NCI-H774 (cell line): ENCODE measurements at regions not wholly inside any gene's neighbourhood (a gene's known extent, or its start where the extent isn't known, plus 50 kb on each side); places are given as distances from the start of the nearest gene placed in this dataset.

Source experiments
- DNase-seq: peaks from one replicate; lab custom pipeline; 2025; lab: John Stamatoyannopoulos, UW

DNA sequence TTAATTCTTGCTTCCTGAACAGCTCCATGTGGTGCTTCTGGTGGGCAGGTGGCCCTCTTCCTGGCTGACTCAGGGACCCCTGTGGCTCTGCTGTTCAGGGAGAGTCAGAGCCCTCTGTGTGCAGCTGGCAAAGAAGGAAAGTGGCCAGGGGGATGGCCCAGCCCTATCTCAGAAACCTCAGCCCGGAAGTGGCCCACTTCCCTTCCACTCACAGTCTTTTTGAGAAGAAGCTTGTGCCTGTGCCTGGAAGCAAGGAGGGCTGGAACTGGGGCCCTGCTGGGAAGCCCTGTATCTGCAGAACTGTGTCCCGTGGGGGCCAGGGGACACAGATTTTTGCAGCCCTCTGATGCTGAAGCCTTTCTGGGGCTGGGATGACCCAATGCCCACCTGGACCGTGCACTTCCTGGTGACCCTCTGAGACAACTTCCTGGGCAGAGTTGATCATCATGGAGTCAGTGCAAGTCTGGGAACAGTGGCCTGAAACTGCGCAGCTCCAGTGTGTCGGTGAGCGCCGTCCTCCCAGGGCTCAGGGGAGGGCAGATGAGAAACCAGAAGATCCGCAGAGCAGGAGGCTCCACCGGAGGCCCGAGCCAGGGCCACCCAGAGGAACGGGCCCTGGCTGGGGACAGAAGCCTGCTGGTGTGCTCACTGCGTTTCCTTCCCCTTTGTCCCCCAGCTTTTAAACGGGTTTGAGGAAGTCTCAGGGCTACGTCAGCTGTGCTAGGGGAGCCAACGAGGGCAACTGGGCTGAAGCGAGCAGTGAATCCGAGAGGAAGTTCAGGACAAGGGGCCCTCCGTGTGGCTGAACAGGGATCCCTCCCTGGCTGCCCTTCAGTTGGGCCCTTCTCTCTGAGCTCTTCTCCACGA is 217.4 kb upstream of the RTL1 start:
- no peak for DNase-seq

DNA sequence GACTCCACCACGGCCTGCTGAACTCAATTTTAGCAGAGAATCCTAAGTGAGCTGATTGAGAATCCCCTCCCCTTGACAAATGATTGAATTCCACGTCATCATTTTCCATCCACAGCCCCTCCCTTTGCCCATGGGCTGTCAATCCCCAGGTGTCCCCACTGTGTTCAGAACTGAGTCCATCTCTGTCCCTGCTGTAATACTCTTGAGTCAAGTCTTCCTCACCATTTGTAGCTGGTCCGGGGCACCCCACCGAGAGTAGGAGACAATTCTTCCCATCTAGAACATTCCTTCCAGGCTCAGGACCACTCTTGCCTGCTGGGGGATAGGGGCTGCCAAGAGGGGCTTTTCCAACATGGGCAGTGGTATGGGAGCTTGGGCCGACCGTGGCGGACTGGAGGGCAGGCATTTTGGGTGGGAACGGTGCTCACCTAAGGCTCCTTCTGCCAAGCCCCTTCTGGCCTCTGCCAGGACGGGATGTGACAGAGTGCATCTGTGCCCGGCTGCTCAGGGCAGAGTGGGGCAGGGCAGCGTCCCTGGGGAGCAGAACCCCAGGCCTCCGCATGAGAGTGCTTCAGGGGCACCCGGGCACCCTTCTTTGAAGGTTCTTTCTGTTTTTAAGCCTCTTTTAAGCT is 218.1 kb upstream of the RTL1 start:
- DNase-seq: no peak

DNA sequence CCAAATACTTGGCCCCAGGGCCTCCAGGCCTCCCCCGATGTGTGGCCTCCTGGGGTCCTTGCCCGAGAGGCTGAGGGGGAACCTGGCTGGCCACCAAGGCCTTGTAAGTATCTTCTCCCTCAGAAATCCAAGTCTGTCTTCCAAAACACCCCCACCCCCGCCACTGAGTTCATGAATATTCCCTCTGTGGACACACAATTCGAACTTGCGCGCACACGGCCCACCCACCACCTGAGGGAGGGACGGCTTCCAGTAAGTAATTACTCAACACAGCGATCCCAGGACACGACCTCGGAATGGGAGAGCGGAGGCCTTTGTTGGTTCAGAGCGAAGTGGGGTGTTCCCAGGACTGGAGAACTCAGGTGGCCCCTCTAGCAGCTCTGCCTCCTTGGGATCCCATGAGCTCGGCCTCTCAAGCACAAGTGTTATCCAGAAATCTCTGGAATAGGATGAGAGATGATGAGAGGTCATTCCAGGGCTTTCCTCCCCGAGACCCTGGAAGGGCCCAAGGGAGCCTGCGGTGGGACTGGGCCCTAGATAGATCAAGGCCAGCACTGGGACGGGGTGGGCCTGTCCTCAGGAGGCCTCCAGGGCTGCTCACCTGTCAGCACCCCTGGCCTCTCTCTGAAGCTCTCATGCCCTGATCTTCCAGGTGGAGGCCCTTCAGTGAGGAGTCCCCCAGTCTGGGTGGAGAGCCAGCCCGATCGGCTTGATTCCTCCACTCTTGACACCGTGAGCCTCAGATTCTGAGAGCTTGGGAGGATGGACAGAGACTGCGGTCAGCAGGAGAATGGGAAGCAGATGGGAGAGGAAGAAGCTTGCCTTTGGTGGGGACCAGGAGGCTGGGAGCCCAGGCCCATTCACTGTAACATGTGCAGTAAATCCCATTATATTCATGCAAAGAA is 219.0 kb upstream of the RTL1 start:
- no peak for DNase-seq

DNA sequence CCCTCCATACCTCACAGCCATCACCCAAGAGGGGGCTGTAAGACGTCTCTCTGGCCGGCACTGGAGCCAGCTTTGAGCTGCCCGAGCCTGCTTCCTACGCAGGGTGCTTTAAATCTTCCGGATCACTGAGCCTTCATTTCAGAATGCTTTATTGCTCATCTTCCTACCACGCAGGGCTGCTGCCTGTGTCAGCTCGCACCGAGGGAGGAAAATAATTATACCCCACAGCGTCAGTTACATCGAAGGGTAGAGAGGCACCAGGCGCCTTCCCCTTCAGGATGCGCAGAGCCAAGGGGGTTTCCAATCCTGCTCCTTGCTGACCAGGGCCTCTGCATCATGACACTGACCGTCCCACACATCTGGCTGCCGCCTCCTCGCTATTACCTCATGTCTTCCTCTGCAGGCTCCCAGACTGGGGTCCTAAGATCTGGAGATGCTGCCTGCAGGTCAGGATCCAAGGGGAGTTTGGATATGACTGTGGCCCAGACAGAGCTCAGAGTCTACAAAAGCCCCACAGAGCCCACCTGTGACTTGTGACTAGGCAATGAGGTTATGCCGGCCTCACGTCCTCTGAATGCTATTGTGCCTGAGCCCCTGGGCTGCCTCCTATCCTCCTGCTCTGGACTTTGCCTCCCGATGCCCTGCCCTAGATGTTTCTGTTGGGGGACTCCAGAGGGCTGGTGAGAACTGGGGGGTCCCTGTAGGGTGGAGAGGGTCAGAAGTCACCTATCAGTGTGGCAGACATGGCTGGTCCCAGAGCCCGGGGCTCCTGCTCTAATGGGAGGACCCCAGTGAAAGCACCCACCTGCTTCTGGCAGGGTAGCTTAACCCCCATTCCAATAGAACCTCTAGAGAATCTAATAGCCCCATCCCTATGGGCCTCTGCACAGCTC is 220.3 kb upstream of the RTL1 start:
- DNase-seq: no peak

DNA sequence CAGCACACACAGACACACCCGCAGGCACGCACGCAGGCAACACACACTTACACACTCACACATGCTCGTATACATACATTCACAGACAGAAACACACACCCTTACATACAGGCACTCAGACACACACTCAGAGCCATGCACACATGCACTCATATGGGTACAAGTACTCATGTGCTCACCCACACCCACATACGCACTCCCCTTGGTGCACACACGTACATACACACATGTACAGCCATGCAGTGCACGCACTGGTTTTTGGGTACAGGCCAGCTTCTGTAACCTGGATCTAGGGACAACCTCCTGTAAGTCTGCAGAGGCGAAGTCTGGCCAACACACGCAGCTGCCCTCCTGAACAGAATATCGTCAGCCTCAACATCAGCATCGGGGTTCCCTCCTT is 221.3 kb upstream of the RTL1 start:
- DNase-seq: no peak

DNA sequence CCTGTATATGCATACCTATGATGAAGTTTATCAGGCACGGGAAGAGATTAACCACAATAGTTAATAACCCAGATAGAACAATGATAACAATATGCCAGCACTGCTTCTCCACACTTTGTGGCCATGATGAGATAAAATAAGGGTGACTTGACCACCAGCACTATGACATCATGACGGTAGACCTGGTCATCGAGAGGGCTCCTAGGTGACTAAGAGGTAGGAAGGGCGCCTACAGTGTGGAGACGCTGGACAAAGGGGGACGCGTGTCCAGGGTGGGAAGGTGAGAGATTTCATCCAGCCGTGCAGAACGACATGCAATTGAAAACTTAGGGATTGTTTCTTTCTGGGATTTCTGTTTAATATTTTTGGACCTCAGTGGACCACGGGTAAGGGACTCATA is 221.8 kb upstream of the RTL1 start:
- no peak for DNase-seq

DNA sequence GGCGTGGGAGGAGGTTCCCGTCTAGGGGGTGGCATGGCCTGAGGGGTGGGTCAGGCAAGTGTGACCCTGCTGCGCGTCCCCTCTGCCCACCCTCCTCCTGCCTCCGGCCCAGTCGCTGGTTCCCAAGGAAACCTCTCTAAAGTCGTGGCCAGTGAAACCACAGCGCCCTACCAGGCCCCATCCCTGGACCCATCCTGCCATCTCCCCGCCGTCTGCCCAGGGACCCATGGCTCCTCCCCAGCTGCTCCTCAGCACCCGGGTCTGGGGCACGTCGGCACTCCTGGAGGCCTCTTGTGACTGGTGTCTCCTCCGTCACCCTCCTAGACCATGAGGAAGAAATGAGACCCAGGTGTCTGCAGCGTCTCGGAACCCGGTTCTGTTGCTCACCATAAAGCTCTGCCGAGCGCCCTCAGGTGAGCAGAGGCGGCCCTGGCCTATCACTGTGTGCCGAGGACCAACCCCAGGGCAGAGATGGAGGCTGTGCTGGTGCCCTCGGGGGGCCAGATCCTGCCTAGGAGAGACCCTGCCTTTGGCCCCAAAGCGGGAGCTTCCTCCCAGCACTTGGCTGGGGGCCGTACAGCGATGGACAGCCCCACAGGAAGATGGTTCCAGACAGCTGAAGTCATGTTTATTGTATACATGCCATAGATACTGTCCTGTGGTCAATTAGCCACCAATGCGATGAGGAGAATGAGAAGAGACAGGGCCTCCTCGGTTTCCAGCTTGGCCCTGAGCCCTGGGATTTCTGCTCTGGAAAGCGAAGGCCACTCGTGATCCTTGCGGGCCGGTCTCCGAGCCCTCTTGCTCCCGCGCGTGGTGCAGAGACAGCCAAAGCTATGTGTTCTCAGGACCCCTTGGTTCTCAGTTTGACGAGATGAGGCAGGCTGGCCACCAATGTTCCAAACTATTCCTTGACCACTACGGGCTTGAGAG is 222.5 kb upstream of the RTL1 start:
- no peak for DNase-seq

DNA sequence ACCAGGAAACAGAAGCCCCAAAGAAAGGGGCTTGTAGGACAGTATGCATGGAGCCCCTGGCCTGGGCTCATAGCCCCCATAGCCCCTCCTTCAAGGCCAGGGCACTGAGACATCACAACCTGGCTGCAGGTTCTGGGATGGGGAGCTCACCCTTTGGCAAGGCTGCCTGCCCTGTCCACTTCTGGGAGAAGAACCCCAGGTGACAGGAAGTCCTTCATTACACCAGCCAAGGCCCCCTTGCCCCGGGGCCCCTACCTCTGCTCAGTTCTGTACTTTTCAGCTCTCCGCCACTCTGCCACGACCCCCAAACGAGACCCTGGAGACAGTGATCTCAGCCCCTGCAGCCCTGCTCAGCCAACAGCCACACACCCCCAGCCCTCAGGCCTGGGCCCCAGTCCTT is 223.2 kb upstream of the RTL1 start:
- DNase-seq: no peak

DNA sequence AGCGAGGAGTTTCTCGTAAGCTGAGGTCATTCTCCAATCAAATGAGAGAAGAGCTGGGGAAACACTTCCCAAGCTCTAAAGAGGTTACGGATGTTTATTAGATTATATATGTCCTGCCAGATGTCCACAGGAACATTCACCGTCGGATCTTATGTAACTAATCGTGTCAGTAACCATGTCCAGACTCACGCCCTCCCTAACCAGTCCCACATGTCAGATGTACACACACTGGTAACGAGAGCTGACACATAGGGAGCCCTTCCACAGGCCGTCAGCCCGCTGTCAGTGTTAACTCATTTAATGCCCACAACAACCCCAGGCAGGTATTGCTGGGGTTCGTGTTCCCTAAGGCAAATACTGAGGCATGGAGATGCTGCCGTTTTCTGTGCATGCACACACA is 223.7 kb upstream of the RTL1 start:
- DNase-seq: no peak

DNA sequence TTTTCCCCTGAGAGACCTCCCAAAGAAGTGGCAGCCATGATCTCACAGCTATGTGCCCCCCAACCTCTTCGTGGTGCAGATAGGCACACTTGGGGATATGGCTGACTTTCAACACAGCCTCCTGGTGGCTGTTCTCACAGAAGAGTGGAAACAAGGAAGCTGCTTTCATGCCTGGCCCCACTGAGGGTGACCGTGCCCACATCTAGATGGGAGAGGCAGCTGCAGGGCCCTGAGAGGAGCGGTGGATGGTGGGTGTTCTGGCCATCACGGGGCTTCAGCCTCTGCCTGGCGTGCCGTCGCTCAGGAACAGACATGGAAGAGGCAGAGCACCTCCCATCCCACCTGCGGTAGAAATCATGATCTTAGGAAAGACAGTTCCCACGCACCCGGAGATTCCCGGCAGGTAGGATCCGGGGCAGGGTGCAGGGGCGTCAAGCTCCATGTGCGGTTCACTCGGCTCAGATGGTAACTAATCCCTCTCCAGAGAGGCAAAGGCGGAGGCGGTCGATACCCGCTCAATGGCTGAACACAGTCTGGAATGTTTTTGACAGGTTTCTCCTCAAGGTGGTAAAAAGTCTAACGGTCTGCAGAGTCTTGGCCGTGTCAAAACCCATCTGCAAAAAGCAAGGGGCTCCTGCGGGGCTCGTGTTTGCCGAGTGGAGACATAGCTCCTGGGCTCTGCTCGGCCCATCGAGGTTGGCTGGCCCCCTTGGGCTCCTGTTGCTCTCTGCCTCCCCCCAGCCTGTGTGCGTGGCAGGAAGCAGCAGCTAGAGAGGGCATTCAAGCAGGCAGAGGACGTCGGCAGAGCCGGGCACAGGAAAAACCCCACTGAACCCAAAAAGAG is 225.2 kb upstream of the RTL1 start:
- DNase-seq: no peak

DNA sequence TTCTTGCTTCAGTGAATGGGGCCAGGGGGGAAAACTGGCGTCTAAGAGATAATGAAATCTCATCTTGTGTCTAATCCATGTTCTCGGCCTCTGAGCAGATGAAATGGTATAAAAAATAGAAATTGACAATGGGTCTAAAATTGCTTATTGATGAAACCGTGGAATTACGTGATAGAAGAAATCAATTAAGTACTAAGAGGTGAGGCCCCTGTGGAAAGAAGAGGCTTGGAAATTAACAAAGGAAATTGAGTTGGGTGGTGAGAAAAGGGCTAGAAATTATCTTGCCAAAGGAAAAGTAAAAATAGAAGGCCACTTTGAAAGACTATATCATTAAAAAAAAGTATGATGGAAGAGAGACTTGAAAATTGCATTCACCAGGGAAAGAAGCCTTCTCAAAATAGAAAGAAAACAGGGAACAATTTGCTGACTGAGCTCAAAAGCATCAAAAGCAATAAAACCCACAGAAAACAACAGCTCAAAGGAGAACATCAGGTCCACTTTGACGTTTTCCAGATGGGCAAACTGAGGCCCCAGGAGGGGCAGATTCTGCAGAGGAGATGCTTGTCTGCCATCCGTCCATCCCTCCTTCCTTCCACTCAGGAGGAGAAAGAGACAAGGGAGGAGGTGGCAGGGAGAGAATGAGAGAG is 226.1 kb upstream of the RTL1 start:
- no peak for DNase-seq

DNA sequence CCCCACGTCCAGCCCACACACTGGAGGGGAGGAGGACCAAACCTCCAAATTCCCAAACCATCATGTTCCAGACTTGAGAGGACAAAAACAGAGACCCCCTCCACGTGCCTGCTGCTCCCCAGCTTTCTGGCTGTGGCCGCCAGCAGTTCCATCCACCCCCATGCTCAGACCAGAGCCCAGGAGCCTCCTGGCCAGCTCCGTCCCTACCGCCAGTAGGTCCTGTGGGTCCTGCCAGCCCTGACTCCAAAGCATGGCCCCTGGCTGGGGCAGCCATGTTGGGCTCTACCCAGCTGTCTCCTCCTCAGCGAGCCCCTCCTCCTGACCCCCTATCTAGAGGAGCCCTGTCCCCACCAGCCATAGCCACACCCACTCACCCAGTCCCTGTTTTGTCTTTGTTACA is 227.3 kb upstream of the RTL1 start:
- no peak for DNase-seq

DNA sequence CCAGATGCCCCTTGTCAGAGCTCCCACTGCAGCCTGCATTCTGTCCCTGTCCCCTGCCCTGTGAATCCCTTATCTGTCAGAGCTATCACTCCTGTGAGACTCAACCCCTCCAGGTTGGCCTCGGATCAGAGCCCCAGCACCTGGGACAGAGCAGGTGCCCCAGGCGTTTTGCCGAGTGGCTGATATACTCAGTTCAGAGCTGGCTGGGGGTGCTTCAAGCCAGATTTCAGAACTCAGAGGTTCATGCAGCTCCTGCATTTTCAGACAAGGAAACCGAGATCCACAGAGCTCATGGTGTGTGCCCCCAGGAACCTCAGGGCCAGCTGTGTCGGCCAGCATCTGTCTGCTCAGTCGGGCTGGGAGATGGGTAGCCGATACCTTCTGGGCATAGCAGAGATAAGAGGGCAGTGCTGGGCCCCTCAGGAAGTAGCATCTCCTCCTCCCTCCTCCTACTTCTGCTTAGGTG is 228.0 kb upstream of the RTL1 start:
- DNase-seq: no peak

DNA sequence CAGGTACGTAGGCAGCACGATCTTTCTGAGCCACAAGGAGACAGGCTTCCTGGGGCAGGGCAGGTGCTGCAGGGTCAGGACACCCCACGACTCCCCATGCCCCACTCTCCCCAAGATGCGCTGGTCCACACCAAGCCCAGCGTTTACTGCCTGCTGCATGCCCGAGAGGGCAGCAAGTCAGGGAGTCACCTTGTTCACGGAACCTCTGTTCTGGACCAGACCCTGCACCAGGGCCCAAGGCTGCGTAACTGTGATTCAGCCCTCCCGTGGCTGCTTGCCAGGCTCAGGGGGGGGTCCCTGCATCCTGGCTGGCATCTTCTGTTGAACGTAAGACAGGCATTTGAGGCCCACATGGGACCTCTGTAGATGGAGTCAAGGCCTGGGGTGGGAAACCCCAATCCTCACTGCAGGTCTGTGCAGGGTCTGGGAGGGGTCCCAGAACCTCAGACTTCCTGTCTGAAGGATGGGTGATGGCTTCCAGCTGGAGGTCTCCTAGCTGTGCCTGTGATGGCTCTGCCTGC is 228.6 kb upstream of the RTL1 start:
- no peak for DNase-seq

DNA sequence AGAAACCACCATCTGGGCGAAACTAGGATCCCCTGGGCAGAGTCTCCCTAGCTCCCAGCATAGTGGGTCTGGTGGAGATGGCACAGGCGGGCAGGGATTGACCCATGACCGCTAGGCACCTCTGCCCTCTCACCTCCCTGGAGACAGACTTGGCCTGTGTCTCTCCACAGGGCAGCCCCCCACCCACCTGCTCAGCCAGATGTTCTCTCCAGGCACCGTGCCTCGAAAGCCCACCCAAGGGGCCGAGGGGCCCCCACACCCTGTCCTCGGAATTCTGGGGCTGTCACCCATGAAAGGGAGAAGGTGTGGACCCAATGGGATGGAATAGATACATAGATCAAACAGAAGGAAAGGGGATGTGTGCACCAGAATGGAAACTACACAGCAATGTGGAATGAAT is 229.1 kb upstream of the RTL1 start:
- no peak for DNase-seq

DNA sequence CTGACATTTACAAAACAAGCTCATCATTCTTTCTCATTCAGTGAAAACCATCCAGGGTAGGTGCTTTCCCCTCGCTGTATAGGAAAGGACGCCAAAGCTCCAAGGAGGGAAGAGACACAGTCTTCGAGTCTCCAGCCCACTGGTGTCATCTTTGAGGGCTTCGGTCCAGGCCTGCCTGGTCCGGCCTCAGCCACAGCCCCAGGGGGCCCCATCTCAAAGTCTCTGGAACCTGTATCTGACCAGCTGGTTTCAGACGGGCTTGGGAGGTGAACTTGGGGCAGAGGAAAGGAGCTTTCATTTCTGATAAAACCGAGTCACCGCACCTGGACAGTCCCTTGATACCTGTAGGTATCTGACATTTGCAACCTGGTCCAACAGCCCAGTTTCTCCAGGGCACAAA is 229.5 kb upstream of the RTL1 start:
- no peak for DNase-seq

DNA sequence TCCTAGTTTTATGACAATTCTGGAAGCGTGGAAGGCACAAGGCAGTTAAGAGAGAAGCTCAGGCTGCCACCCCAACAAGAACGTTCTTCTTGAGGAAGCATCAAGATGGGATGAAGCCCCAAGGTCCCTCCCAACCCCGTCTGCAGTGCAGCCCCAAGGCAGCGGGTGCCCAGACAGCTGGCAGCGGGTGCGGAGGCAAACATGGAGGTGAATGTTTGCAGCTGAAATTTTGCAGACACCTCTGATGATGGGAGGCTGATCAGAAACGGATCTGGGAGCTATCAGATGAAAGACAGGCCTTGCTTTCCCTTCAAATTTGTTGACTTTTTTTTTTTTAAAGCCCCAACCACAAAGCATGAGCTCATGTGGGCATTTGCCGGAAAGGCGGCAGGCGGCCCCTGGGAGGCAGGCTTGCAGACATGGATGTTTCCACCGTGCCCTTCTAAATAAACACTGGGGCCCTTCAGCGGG is 230.7 kb upstream of the RTL1 start:
- no peak for DNase-seq

DNA sequence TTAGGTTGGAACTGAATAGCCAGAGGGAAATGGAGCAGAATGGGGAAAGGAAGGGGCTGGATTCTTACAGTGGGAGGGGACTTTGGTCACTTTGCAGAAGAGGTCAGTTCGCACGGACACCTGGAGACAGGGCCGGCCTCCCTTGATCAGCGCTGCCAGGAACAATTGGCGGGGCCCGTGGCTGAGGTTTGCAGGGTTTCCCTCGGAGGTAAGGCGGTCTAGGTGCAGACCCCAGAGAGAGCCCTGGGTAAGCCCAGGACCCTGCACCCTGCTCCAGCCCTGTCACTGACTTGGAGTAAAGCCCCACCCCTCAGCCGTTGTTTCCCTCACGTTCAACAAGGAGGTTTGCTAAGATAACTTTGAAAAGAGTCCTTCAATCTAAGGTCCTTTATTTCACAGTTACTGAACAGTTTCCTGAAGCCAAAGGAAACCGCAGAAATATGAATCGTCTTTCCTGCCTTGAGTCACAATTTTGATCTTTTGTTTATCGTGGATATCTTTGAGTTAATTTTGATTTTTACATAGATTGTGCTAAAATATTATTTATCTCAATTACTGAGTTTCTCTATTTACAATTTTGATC is 231.4 kb upstream of the RTL1 start:
- no peak for DNase-seq
